ENCODE measurements at regions not wholly inside any gene's neighbourhood (a gene's known extent, or its start where the extent isn't known, plus 50 kb on each side); places are given as distances from the start of the nearest gene placed in this dataset.

DNA sequence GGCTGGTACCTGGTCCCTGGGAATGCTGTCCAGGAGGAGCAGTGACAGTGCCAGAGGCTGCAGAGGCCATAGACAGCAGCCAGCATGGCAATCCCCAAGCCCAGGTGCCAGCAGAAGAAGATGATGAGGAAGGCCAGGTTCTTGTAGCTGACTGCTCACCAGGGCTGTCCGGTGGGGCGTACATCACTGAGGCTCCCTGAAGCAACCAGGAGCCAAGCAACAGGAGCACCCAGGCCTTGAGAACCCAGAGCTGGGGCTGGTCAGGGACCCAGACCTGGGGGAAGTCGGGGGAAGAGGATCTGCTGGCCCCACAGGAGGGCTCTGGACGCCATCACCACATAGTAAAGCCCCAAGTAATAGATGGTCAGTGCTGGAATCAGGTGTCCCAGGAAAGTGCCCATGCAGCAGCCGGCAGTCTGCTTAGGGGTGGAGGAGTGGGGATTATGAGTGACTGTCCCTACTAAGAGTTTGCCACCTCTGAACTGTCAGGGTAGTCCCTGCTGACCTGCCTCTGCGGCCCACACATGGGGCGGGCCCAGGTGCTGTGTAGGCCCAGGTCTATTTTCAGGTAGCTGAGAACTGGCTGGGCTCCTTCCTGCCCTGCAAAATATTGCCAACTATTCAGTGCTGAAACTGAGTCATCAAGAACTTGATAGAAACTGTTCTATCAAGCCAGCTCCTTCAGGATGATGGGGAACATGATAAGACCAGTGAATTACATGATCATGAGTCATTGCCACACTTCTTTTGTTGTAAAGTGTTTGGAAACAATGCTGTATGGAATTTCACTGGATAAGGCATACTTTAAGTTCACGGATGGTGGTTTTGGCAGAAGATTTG is 68.7 kb downstream of the CHRD start:
- 45% methylated on average over 1 of the region's 8 CpGs for WGBS (ENCODE audit: insufficient coverage, low coverage, low lambda C conversion rate, missing lambda C conversion rate)
- no peak for DNase-seq
- no peak for TF ChIP-seq POLR2A (IDR thresholded peaks at IDR 0.05)
- TF ChIP-seq, protein P1, sequence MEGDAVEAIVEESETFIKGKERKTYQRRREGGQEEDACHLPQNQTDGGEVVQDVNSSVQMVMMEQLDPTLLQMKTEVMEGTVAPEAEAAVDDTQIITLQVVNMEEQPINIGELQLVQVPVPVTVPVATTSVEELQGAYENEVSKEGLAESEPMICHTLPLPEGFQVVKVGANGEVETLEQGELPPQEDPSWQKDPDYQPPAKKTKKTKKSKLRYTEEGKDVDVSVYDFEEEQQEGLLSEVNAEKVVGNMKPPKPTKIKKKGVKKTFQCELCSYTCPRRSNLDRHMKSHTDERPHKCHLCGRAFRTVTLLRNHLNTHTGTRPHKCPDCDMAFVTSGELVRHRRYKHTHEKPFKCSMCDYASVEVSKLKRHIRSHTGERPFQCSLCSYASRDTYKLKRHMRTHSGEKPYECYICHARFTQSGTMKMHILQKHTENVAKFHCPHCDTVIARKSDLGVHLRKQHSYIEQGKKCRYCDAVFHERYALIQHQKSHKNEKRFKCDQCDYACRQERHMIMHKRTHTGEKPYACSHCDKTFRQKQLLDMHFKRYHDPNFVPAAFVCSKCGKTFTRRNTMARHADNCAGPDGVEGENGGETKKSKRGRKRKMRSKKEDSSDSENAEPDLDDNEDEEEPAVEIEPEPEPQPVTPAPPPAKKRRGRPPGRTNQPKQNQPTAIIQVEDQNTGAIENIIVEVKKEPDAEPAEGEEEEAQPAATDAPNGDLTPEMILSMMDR (IDR thresholded peaks at IDR 0.05): no peak
- ATAC-seq: no peak
- no peaks in the 10 kb centered on the region for H3K4me1 ChIP-seq
- H3K9me3 ChIP-seq: no peaks in the 10 kb centered on the region
- no peaks in the 10 kb centered on the region for H3K36me3 ChIP-seq
- H3K4me3 ChIP-seq: no peak overlapping the region
- intact Hi-C loops (cut with DNase I): no loop called here
- no peaks in the 10 kb centered on the region for H3K27me3 ChIP-seq
- H3K27ac ChIP-seq: no peak overlapping the region

DNA sequence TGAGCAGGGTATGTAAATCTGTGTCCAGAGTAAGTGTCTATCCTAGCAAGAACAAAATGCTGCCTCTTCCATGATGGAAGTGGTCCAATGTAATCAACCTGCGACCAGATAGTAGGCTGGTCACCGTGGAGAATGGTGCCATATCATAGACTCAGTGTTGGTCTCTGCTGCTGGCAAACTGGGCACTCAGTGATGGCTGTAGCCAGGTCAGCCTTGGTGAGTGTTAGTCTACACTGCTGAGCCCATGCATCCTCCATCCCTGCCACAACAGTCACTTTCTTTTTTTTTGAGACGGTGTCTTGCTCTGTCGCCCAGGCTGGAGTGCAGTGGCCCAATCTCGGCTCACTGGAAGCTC is 69.3 kb downstream of the CHRD start:
- Histone ChIP-seq H3K36me3 (no peaks in the 10 kb centered on the region), H3K27ac (no peak overlapping the region), H3K4me3 (no peak overlapping the region), H3K4me1 (no peaks in the 10 kb centered on the region), H3K9me3 (no peaks in the 10 kb centered on the region), H3K27me3 (no peaks in the 10 kb centered on the region)
- no peak for ATAC-seq
- WGBS (ENCODE audit: insufficient coverage, low coverage, low lambda C conversion rate, missing lambda C conversion rate): 78% methylated on average over 3 of the region's 5 CpGs
- intact Hi-C loops (cut with DNase I): no loop called here
- TF ChIP-seq, protein P1 (IDR thresholded peaks at IDR 0.05): no peak
- TF ChIP-seq POLR2A (IDR thresholded peaks at IDR 0.05): no peak
- no peak for DNase-seq

DNA sequence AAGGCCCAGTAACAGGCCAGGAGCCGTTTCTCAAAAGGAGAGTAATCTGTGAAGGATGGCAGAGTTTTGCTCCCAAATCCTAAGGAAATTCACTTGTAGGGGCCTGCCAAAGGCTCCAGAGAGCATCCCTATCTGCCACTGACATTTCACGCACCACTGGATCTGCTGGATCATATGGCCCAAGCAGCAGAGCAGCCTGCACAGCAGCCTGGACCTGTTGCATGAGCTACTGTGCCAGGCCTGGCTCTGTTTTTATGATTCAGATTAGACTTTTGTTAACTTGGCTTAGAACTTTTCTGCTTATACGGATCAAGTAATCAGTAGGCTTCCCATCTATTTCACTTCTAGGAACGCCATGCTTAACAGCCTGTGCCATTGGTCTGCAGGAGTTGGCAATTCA is 70.7 kb downstream of the CHRD start:
- DNase-seq: no peak
- H3K4me1 ChIP-seq: no peaks in the 10 kb centered on the region
- intact Hi-C loops (cut with DNase I): no loop called here
- H3K27ac ChIP-seq: no peak overlapping the region
- no peaks in the 10 kb centered on the region for H3K27me3 ChIP-seq
- H3K4me3 ChIP-seq: no peak overlapping the region
- no peak for ATAC-seq
- no peaks in the 10 kb centered on the region for H3K36me3 ChIP-seq
- 83% methylated on average over 1 of the region's 4 CpGs for WGBS (ENCODE audit: insufficient coverage, low coverage, low lambda C conversion rate, missing lambda C conversion rate)
- H3K9me3 ChIP-seq: no peaks in the 10 kb centered on the region
- TF ChIP-seq POLR2A (IDR thresholded peaks at IDR 0.05): no peak
- TF ChIP-seq, protein P1 (IDR thresholded peaks at IDR 0.05): no peak

DNA sequence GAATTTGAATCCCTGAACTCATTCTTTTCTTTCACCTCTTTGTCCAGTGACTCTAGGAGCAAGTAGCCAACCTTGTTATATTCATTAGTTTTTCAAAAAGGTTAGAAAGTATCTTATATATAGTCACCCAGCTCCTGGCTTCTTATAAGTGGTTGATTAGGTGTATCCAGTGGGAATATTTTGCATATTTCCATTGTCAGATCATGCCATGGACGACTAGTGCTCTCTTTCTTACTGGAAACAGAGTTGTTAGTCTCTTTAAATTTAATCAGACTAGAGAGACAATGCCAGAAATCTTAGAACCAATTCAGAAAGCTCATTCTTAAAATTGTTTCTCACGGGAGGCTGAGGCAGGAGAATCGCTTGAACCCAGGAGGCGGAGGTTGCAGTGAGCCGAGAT is 73.4 kb downstream of the CHRD start:
- Histone ChIP-seq H3K36me3 (no peaks in the 10 kb centered on the region), H3K4me3 (no peak overlapping the region), H3K27me3 (no peaks in the 10 kb centered on the region), H3K9me3 (no peaks in the 10 kb centered on the region), H3K27ac (no peak overlapping the region), H3K4me1 (no peaks in the 10 kb centered on the region)
- intact Hi-C loops (cut with DNase I): no loop called here
- ATAC-seq (no peak), DNase-seq (no peak)
- TF ChIP-seq POLR2A (IDR thresholded peaks at IDR 0.05): no peak
- TF ChIP-seq, protein P1 (IDR thresholded peaks at IDR 0.05): no peak
- WGBS (ENCODE audit: insufficient coverage, low coverage, low lambda C conversion rate, missing lambda C conversion rate): 79% methylated on average over 5 of the region's 5 CpGs
